Muscle of arm (tissue), 1 donor: ENCODE measurements at regions not wholly inside any gene's neighbourhood (a gene's known extent, or its start where the extent isn't known, plus 50 kb on each side); places are given as distances from the start of the nearest gene placed in this dataset.

Experiments used
- DNase-seq: peaks from one replicate; pipeline ENCODE4 v3.0.0-alpha.2; 2013

DNA sequence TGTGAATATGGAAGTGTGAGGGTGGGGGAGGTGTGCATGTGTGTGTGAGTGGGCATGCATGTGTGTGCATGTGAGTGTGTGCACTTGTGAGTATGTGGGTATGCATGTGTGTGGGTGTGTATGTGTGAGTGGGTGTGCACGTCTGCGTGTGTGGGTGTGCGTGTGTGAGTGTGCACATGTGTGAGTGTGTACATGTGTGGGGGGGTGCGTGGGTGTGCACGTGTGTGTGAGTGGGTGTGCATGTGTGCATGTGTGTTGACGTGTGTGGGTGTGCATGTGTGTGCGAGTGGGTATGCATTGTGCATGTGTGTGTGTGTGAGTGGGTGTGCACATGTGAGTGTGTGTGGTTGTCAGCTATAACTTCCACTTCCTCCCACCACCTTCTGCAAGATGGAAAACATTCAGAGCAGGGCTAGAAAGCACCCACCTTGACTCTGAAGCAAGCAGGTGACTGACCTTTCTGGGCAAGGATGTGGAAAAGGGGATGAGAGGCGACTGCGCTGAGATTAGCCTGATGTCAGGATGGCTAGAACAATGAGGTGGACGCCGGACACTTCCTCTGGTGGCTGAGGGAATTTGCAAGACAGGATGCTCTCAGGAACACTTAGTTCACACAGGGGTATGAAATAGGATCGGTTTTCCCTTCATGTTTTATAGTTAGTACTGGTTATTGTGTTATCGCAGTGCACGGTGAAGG is 103.6 kb downstream of the ACKR3 start:
- DNase-seq, result no peak

DNA sequence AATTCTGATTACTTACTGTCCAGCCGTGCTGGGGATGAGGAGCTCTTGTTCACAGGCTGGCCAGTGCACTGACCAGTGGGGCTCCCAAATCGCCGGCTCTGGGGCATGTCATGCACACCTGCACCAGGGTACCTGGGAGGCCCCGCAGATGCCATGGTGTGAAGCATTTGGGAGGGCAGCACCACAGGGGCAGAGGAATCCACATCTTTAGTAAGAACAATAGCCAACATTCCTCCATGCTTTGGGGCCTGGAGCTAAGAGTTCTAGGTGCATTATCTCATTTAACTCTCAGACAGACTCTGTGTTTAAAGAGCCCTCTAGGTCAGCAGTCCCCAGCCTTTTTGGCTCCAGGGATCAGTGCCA is 104.2 kb downstream of the ACKR3 start:
- DNase-seq, result no peak

DNA sequence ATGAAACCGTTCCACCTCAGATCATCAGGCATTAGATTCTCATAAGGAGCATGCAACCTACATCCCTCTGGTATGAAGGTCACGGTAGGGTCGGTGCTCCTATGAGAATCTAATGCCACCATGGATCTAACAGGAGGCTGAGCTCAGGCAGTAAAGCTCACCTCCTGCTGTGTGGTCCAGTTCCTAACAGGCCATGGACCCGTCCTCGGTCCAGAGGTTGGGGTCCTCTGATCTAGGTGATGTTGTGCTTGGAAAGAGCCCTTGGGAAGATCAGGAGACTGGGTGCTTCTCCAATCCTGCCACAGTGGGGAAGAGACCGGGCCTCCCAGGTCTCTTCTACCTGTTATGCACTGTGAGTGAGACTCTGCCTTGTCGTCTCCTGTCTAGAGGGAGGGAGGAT is 104.6 kb downstream of the ACKR3 start:
- DNase-seq, result no peak

DNA sequence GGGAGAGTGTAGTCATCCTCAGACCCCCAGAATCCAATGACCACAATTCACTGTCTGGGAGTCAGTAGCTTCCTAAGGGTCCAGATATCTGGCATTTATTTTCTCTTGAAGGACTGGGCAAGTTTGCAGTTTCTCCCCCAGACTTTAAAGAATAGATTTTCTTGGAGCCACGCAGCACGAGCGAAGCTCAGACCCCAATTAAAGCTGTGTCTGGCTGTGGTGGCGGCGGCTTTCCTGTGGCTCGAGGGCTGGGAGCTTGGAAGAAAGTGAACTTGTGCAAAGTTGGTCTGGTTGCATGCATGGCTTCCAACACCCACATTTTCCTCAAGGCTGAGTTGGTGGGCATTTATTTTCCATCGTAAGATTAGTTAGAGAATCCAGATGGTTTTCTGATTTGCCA is 105.0 kb downstream of the ACKR3 start:
- DNase-seq, result no peak

DNA sequence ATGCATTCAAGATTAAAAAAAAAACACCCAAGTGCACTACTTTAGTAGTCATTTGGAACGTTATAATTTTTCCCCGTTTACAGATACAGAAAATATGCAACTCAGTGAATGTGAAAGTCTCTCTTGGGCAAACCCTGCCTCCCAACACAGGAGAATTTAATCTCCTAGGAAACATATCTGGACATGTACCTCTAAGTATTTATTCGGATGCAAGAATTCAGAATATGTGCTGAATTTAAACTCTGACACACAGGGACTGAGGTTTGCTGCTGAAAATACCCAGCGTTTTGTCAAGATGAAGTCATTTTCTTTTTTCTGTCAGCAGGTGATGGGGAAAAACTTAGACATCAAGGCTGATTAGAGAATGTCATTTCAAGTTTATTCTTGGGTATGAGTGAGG is 105.4 kb downstream of the ACKR3 start:
- no peak for DNase-seq

DNA sequence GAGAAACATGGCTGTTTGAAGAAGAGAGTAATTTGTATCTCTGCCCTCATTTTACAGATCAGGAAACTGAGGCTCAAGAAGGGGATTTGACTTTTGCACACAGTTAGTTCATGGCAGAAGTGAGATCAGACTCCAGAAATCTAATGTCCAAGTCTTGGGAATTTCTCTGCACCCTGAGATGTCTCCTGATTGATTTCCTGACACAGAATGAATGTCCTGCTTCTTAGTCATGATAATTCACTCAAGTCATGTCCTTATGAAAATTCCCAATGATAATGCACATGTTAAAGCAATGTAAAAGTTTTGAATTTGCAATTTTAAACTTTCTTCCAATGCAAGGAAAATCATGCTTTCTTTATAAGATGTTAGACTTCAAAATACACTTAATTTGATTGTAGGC is 105.9 kb downstream of the ACKR3 start:
- no peak for DNase-seq

DNA sequence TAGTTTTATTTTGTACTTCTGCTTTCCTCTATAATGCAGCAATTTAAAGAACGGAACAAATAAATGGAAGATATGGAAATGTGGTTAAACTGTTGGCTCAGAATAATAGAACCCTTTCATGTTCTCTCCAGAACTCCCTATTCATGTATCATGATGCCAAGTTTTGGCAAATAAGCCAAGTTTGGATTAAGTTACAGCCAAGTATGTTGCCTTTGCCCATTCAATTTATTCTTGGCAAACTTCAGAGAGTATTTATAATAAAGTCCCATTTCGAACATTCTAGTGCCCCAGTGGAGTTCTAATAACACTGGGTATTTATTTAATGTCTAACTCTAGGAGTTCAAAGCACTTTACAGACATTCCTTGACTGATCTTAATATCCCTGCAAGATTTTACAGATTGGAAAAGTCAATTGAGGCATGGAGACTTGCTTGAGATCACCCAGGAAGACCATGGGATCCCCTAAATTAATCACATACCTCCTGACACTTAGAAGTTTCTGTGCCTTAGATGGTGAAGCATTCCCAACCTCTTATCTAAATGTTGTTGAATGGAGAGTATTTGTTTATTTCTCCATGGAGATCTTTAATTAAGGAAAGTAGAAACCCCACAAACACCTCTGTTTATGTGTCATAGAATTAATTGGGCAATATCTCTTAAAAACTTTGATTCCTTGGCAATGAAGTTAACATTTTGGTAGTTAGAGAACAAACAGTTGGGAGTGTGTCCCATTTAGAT is 106.7 kb downstream of the ACKR3 start:
- no peak for DNase-seq

DNA sequence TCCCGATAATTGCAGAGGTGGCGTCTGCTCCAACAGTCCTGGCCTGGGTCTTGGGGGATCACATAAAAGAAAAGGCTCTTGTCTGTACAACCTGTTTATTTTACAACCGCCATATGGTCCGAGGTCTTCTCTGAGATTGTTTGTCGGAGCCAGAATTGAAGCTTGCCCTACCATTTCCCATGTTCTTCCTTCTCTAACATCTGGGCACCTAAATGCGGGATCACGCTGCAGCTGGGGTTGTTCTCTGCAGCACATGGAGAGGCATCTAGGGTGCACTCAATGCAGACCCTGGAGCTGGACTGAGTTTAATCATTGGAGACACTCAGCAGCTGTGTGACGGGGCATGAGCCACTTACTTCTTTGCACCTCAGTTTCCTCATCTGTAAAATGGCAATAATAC is 107.7 kb downstream of the ACKR3 start:
- DNase-seq, result no peak

DNA sequence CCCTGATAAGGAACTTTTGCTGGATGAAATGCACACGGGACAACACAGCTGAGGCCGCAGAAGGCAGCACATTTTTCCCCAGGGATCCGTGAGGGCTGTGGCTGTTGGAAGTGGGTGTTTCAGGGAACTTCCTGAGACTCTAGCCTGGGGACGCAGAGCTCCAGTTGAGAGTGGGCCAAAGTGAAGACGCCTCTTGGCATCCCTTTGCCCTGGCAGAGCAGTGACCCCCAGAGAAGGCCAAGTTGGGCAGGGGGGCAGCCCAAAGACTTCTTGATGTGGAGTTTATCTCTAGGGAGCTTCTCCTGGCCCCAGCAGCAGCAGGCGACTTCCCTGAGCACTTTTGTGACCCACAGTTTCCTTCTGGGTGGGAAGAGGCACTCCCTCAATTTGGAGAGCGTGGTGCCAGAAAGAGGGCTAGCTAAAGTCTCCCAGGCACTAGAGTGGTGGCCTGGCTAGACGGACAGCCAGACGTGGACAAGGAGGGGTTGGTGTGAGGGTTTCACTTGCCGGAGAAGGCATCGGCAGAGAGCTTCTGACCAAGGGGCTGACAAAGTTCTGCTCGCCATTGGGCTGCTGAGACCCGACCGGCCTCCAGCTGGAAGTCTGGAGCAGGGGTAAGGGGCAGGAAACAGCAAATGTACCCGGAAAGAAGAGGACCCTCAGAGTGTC is 108.8 kb downstream of the ACKR3 start:
- DNase-seq, result no peak

DNA sequence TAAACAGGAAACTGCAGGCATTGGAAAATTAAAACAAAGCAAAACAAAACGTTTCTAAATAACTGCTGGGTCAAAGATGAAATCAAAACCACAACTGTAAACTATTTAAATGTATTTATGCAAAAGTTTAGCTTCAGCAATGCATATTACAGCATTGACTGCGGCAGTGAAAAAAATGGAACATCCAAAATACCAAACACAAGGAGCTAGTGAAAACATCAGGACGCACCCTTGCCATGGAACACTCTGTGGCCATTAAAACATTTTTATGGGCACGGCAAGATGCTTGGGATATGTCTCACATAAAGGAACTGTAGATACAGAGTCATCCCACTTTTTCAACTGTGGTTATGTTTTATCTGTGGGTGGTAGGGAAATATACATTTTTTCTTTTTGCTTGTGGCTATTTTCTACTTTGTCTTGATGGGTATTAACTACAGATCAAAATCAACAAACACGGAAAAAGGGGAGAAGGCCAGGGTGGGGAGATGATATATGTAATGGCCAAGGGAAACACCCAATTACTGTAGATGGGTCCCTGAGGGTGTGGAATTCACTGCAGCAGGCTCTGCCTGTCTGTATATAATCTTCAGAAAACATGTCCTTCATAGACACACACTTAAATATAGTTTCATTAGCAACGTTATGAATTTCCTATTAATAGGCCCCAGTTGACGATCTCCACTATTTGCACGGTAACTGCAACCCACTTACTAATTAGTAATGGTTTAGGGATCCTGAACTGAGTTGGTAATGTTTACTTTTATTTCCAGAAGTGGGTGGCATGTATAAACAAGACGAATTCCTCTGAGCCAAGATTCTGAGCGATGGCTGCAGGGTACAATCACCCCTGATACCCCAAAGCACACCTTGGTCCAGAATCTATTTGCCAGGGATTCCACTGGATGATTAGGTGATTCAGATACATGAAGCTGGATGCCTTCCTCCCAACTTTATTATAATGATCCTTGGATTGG is 110.5 kb downstream of the ACKR3 start:
- DNase-seq, result no peak

DNA sequence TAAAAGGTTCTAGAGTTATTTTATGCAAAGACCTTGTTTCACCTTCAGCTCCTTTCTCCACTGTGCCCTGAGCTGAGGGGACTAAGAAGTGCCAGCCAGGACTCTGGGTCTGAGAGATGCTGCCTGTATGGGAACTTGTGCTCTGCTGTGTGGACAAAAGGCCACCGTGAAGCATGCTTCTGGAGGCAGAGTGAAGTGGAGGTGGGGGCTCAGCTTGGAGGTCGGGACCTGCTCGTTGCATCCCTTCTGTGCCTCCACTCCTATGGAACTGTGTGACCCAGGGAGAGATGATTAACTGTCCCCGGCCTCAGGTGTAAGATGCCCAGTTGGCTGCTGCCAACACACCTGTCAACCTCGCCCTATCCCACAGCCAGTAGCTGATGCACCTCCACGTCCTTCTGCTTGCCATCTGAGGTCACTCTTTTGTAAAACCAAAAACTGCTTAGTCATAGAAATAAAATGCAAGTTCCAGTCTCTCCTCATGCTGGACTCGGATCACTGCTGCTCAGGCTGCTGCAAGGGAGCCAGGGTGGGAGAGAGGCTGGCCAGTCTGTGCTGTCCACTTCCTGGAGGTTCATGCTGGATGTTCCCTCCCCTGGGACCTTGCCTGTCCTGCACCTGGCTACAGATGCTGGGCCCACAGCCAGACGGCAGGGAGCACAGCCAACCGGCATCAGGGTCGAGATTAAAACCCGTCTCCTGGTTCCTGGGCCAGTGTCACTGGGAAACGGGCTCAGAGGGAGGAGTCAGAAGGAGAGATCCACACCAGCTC is 113.2 kb downstream of the ACKR3 start:
- no peak for DNase-seq

DNA sequence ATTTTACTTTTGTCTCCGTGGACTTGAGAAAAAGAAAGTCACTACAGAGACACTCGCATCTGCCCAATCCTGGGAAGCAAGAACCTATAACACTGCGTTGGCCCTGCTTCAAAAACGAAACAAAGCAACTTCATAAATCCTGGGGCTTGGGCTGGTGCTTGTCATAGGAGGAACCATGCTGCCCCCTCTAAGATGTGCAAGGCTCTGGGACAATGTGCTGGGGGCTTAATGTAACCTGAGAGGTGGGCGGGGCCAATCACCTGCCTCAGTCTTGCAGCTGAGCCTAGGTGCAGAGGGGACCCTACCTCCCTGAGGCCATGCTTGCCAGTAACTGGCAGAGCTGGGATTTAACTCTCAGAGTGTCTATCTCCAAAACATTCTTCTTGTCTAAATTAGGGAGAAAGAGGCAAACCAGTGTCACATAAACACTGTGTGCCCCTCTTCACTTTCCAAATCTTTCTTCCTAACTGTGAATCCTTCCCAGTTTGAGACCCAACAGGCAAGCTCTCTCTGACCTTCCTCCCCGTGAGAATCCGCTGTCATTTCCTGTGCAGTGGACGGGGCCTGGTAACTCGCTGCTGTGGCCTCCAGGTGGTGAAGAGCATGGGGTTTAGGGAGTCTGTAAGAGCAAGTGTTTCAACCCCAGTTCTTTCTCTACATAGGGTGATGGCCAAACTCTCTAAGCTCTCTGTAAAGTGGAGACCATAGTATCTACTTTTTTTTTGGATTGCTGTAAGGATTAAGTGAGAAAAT is 115.1 kb downstream of the ACKR3 start:
- DNase-seq, result no peak

DNA sequence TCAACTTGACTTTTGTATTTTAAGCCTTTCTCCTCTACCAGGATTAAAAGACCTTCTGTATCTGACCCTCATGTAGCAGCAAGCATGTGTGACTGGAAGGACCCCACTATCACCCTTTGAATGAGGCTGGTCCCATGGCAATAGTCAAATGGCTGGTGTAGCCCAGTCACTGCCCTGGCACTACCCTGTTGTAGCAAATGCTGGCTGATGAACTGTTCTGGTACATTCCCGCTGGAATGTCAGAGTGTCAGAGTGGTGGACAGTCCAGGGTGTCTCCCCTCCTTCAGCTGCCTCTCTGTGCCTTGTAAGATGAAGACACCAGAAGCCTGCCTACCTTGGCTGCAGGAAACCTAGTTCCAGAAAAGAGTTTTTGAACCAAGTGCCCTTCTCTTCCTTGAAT is 115.7 kb downstream of the ACKR3 start:
- no peak for DNase-seq

DNA sequence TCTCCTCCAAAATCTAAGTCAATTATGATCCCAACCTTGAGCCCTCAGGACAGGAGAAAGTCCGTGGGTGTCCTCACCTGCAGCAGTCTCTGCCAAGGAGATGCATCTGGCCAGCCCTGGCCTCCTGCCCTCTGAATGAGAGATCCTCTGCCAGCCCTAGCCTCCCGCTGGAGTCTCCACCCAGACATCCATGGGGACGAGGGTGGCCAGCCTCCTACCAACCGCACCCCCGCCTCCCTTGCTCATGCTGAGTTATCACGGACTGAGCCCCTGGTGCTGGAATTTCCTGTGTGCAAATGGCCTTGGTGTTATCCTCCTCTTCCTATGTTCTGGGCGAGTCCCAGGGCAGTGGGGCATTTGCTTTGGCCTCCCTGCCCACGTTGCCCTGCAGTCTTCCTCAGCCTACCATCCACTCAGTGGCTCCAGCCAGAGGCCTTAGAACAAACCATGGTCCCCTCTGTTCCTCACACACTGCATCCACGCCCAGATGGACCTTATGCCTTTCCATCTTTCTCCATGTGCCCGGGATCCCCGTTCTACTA is 116.4 kb downstream of the ACKR3 start:
- DNase-seq, result no peak

DNA sequence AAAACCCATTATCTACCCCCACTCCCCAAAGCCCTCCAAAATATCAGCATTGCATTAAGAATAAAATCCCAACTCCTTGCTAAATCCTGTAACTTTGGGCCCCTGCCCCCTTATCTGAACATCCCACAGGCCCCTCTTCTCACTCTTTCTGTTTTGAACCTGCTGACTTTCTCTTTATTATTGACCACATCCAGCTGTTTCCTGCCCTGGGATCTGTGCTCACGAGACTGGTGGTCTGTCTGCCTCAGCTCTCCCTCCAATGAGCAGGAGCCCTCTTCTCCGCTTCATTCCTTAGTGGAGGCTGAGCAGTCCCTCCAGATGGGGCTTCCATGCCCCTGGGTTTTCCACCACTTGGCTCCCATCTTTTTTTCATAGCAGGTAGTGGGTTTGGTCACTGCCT is 116.9 kb downstream of the ACKR3 start:
- DNase-seq, result no peak

DNA sequence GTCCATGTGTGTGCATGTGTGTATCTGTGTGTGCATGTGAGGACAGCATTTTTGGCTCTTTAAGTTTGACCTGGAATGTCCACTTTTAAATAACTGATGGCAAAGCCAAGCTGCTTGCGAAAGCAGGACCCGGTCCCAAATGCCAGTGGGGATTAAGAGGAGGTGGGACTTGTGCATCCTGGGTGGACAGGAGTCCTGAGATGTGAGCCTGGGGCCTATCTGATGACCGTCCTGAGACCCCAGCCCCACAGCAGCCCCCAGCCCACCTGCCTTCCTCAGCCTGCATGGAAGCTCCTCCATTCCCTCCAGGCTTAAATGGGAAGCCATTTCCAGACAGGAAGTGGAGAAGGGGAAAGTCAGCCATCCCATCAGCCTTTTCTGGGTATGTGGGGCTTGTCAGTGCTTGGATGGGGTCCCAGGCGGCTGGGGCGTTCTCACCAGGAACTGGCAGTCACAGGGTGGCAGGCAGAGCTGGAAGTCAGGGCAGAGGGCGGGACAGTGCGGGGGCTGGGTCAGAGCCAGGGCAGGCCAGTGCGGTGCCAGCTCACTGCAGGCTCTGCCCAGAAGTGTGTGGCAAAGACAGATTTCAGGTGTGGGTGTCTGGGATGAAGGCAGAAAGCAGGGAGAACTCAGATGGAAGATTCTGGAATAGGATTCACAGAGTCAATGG is 117.8 kb downstream of the ACKR3 start:
- DNase-seq, result no peak

DNA sequence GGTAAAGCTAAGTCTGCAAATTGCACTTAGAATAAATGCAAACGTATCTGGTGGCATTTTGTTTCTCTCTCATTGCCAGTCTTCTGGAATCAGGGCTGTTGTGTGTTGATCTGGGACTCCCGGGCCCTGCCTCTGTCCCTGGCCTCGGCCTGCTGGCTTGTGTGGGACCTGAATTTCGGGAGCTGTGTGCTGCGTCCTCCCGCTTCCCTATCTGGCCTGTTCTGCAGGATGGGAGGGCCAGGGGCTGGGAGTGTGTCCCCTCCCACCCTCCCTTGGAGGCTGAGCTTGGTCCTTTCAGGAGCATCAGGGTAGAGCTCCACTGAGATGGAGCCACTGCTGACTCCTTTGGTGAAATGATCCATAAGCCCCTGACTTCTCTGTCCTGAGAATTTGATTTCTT is 118.5 kb downstream of the ACKR3 start:
- no peak for DNase-seq

DNA sequence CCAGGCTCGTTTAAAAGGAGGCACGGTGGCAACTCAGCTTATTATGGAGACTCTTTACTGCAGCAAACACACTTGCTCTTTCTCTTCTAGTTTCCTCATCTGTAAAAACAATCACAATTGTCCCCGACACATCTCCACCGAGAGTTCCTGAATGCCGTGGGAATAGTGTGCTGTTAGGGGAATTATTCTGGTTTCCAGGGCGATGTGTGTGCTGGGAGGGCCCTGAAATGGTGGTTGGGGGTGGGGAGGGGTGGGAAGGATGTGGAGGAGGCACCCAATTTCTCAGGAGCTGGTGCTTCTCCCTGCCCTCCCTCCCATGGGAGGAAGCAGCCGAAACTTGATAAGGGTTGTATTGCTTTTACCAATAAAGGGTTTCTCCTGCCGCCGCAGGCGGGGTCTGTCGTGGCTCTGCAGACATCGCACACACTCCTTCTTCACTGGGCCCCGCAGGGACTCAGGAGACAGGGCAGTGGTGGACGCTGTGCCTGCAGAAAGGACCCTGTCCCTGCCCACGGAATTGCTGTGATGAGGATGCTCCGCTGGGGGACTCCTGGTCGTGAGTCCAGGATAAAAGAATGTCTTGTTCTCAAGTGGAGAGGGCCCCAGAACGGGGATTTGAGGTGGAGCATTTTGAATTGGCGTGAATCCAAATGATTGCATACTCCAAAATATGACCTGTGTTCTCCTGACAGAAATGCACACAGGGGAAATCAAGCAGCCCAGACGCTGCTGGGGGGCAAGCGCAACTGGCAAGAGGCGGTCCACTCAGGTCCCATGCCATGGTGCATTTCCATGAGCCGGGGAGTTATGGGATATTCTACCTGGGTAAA is 119.2 kb downstream of the ACKR3 start:
- DNase-seq, result no peak

DNA sequence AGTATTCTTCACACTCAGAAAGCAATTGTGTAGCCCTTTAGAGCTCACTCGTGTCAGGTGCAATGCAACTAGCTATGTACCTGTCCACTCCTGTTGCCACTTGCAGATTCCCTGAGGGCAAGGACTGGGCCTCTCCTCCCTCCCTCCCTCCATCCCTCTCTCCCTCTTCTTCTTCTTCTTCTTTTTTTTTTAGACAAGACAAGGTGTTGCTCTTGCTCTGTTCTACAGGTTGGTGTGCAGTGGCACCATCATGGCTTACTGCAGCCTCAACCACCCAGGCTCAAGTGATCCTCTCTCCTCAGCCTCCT is 119.7 kb downstream of the ACKR3 start:
- no peak for DNase-seq
